Left renal cortex interstitium (tissue), 4 donors: ENCODE measurements at regions not wholly inside any gene's neighbourhood (a gene's known extent, or its start where the extent isn't known, plus 50 kb on each side); places are given as distances from the start of the nearest gene placed in this dataset.
A peak's percentile ranks its signal among the peaks of the same experiment; 100 is the strongest.
"Not testable (repeated sequence)": the region's sequence is repeated elsewhere in the genome, so short reads cannot be mapped to it uniquely, and the experiment has no call there.

ENCODE experiments used
- DNase-seq, 4 donors: peaks; one replicate each; pipeline ENCODE4 v3.0.0-alpha.2; 2013; ENCODE audit warnings: low read depth in 4 of 4, low spot score in 2 of 4, missing footprints in 1 of 4

GRCh38 chr7:118878336-118878735 lies 653.8 kb downstream of the ANKRD7 start:
- no peak for DNase-seq

GRCh38 chr7:118898284-118898683 lies 673.8 kb downstream of the ANKRD7 start:
- DNase-seq = no peak

GRCh38 chr7:118902600-118902999 lies 678.1 kb downstream of the ANKRD7 start:
- DNase-seq = no peak

- no peak for DNase-seq
Measured at GRCh38 chr7:118907911-118908527, 683.5 kb downstream of the ANKRD7 start.

GRCh38 chr7:118916120-118916519 lies 691.6 kb downstream of the ANKRD7 start:
- not testable (repeated sequence) for DNase-seq

GRCh38 chr7:118918556-118918955 lies 694.1 kb downstream of the ANKRD7 start:
- peak in 1 of 4 donors; percentile 3 for DNase-seq

- no peak for DNase-seq
Measured at GRCh38 chr7:118938845-118939244, 714.3 kb downstream of the ANKRD7 start.

- DNase-seq = no peak
Measured at GRCh38 chr7:118944271-118944670, 719.8 kb downstream of the ANKRD7 start.

GRCh38 chr7:118945911-118946682 lies 721.6 kb downstream of the ANKRD7 start:
- DNase-seq = no peak

- no peak for DNase-seq
Measured at GRCh38 chr7:118948508-118948907, 724.0 kb downstream of the ANKRD7 start.

- no peak for DNase-seq
Measured at GRCh38 chr7:118949031-118949430, 724.5 kb downstream of the ANKRD7 start.

GRCh38 chr7:118956285-118956684 lies 731.8 kb downstream of the ANKRD7 start:
- not testable (repeated sequence) for DNase-seq

GRCh38 chr7:118969370-118969769 lies 744.9 kb downstream of the ANKRD7 start:
- no peak for DNase-seq

GRCh38 chr7:118971706-118972105 lies 747.2 kb downstream of the ANKRD7 start:
- no peak for DNase-seq

GRCh38 chr7:118974836-118975235 lies 750.3 kb downstream of the ANKRD7 start:
- DNase-seq = no peak

GRCh38 chr7:118995350-118995749 lies 770.8 kb downstream of the ANKRD7 start:
- DNase-seq = no peak

GRCh38 chr7:119007236-119007635 lies 782.7 kb downstream of the ANKRD7 start:
- no peak for DNase-seq

- no peak for DNase-seq
Measured at GRCh38 chr7:119010635-119011034, 786.1 kb downstream of the ANKRD7 start.

GRCh38 chr7:119026391-119026790 lies 801.9 kb downstream of the ANKRD7 start:
- DNase-seq = no peak

- no peak for DNase-seq
Measured at GRCh38 chr7:119028736-119029135, 804.2 kb downstream of the ANKRD7 start.

- not testable (repeated sequence) for DNase-seq
Measured at GRCh38 chr7:119032136-119032535, 807.6 kb downstream of the ANKRD7 start.

GRCh38 chr7:119033641-119034040 lies 809.1 kb downstream of the ANKRD7 start:
- DNase-seq = no peak
